H1 (cell line): ENCODE measurements at regions not wholly inside any gene's neighbourhood (a gene's known extent, or its start where the extent isn't known, plus 50 kb on each side); places are given as distances from the start of the nearest gene placed in this dataset.
A peak's percentile ranks its signal among the peaks of the same experiment; 100 is the strongest.

ENCODE experiments used
- CTCF ChIA-PET: fragments of 300-600 bp; sonication (Branson Sonifier 250); formaldehyde crosslinking; loops from one replicate; lab custom pipeline; 2021; ENCODE audit not compliant: partially characterized antibody; lab: Charles Lee
- POLR2A ChIA-PET: fragments of 300-600 bp; sonication (Branson Sonifier 250); formaldehyde crosslinking; loops from one replicate; lab custom pipeline; 2021; ENCODE audit warnings: inconsistent platforms; ENCODE audit not compliant: partially characterized antibody; lab: Charles Lee
- DNase-seq, 2 experiments: peaks; one replicate each; pipeline versions ENCODE4 v3.0.0 to v3.0.0-alpha.2; 2010 to 2022; ENCODE audit warnings: low spot score in 2 of 2, low read depth in 1 of 2, mixed read lengths in 1 of 2
- FAIRE-seq: peaks from 2 replicates; lab custom pipeline; 2011; peaks lifted over from hg19 to GRCh38; lab: Jason Lieb, UNC
- H2AFZ ChIP-seq: 2 replicates; pipeline ENCODE4 v1.8.1; 2012; ENCODE audit warnings: low read length, inconsistent platforms
- H2AK5ac ChIP-seq: 2 replicates; pipeline ENCODE4 v1.6.1; 2013; ENCODE audit warnings: low read depth, low read length
- H2BK120ac ChIP-seq: replicated peaks from 2 replicates; pipeline ENCODE3; 2013; ENCODE audit warnings: low read depth, low read length, inconsistent platforms
- H2BK12ac ChIP-seq: 2 replicates; pipeline ENCODE4 v1.6.1; 2013; ENCODE audit warnings: low read depth, low read length
- H2BK15ac ChIP-seq: 2 replicates; pipeline ENCODE4 v1.6.1; 2013; ENCODE audit warnings: low read length
- H2BK20ac ChIP-seq: 2 replicates; pipeline ENCODE4 v1.6.1; 2013; ENCODE audit warnings: low read length
- H2BK5ac ChIP-seq: 2 replicates; pipeline ENCODE4 v1.6.1; 2013; ENCODE audit warnings: low read depth, low read length
- H3K14ac ChIP-seq: 2 replicates; pipeline ENCODE4 v1.6.1; 2013; ENCODE audit warnings: inconsistent platforms; ENCODE audit not compliant: insufficient read length
- H3K18ac ChIP-seq: 2 replicates; pipeline ENCODE4 v1.6.1; 2013; ENCODE audit warnings: low read length; ENCODE audit errors: extremely low read depth
- H3K23ac ChIP-seq: 2 replicates; pipeline ENCODE4 v1.6.1; 2013; ENCODE audit warnings: inconsistent platforms; ENCODE audit not compliant: insufficient read length
- H3K23me2 ChIP-seq: 2 replicates; pipeline ENCODE4 v1.6.1; 2013; ENCODE audit warnings: low read depth, low read length
- H3K27ac ChIP-seq: 2 replicates; pipeline ENCODE4 v1.6.1; 2011; ENCODE audit warnings: low read depth, low read length, inconsistent platforms
- H3K27me3 ChIP-seq, 4 experiments: replicated peaks in 1 of 4; 1 replicate in 1 of 4; 2 replicates in 3 of 4; pipeline versions ENCODE4 v1.6.1 to v1.8.1; 2011 to 2013; ENCODE audit warnings: low read length in 3 of 4, mild to moderate bottlenecking in 3 of 4, inconsistent platforms in 2 of 4, mixed read lengths in 2 of 4, moderate library complexity in 1 of 4; ENCODE audit not compliant: control insufficient read depth in 3 of 4, insufficient read depth in 3 of 4; ENCODE audit errors: extremely low read depth in 1 of 4
- H3K36me3 ChIP-seq, 4 experiments: 2 replicates each; pipeline versions ENCODE4 v1.6.1 to v1.8.1; 2011 to 2013; ENCODE audit warnings: mild to moderate bottlenecking in 4 of 4, low read length in 3 of 4, moderate library complexity in 2 of 4, control low read depth in 1 of 4, inconsistent platforms in 1 of 4; ENCODE audit not compliant: insufficient read depth in 4 of 4, control insufficient read depth in 2 of 4
- H3K4ac ChIP-seq: replicated peaks from 2 replicates; pipeline ENCODE3; 2013; ENCODE audit warnings: low read length, low read depth, mixed read lengths, inconsistent platforms; ENCODE audit not compliant: insufficient read length
- H3K4me1 ChIP-seq, 4 experiments: replicated peaks in 1 of 4; 1 replicate in 1 of 4; 2 replicates in 3 of 4; pipeline versions ENCODE4 v1.6.1 to v1.8.1; 2011 to 2013; ENCODE audit warnings: low read length in 3 of 4, inconsistent platforms in 2 of 4, mixed read lengths in 1 of 4; ENCODE audit not compliant: insufficient read depth in 4 of 4, control insufficient read depth in 3 of 4
- H3K4me2 ChIP-seq, 2 experiments: 2 replicates each; pipeline versions ENCODE4 v1.6.1 to v1.8.1; 2011 to 2013; ENCODE audit warnings: low read depth in 2 of 2, low read length in 2 of 2, control low read depth in 1 of 2, inconsistent platforms in 1 of 2, mild to moderate bottlenecking in 1 of 2; ENCODE audit not compliant: insufficient read depth in 1 of 2
- H3K4me3 ChIP-seq, 4 experiments: fragments of 200-600, 300-600 bp in 1 of 4; sonication (generic), shearing (Covaris generic), sonication (Bioruptor Twin) in 1 of 4; 2 replicates each; pipeline versions ENCODE4 v1.5.1 to v1.8.1; 2011 to 2016; ENCODE audit warnings: low read length in 4 of 4, low read depth in 3 of 4, control low read depth in 2 of 4, inconsistent platforms in 2 of 4, mild to moderate bottlenecking in 2 of 4, mixed read lengths in 1 of 4, moderate library complexity in 1 of 4; ENCODE audit not compliant: insufficient read depth in 2 of 4; ENCODE audit errors: extremely low read depth in 1 of 4
- H3K56ac ChIP-seq: replicated peaks from 2 replicates; pipeline ENCODE3; 2013; ENCODE audit warnings: low read depth, mild to moderate bottlenecking, mixed read lengths, low read length, inconsistent platforms; ENCODE audit not compliant: insufficient read length
- H3K79me1 ChIP-seq: 2 replicates; pipeline ENCODE4 v1.6.1; 2013; ENCODE audit warnings: low read depth, low read length, control low read depth
- H3K79me2 ChIP-seq, 2 experiments: 2 replicates each; pipeline versions ENCODE4 v1.6.1 to v1.8.1; 2012 to 2013; ENCODE audit warnings: low read length in 2 of 2, mild to moderate bottlenecking in 2 of 2, inconsistent platforms in 1 of 2; ENCODE audit not compliant: insufficient read depth in 2 of 2, control insufficient read depth in 1 of 2
- H3K9ac ChIP-seq, 4 experiments: replicated peaks in 1 of 4; 1 replicate in 1 of 4; 2 replicates in 3 of 4; pipeline versions ENCODE4 v1.6.1 to v1.8.1; 2011 to 2013; ENCODE audit warnings: low read depth in 3 of 4, low read length in 3 of 4, control low read depth in 2 of 4, mild to moderate bottlenecking in 2 of 4, moderate library complexity in 2 of 4, inconsistent platforms in 1 of 4; ENCODE audit errors: extremely low read depth in 1 of 4
- H3K9me3 ChIP-seq, 2 experiments: 2 replicates each; pipeline versions ENCODE4 v1.6.1 to v1.8.1; 2012 to 2013; ENCODE audit warnings: mild to moderate bottlenecking in 2 of 2, moderate library complexity in 2 of 2, control low read depth in 1 of 2, inconsistent platforms in 1 of 2, low read depth in 1 of 2, low read length in 1 of 2, mixed read lengths in 1 of 2; ENCODE audit not compliant: insufficient read depth in 2 of 2
- H4K20me1 ChIP-seq, 2 experiments: replicated peaks in 1 of 2; 2 replicates each; pipeline versions ENCODE3 to v1.8.1; 2011 to 2013; ENCODE audit warnings: inconsistent platforms in 2 of 2, low read length in 2 of 2, mild to moderate bottlenecking in 1 of 2; ENCODE audit not compliant: insufficient read depth in 2 of 2, control insufficient read depth in 1 of 2
- H4K5ac ChIP-seq: 2 replicates; pipeline ENCODE4 v1.6.1; 2013; ENCODE audit warnings: low read length, low read depth, mixed read lengths, inconsistent platforms; ENCODE audit not compliant: insufficient read length
- H4K8ac ChIP-seq: 2 replicates; pipeline ENCODE4 v1.8.0; 2013; ENCODE audit warnings: mild to moderate bottlenecking, moderate library complexity, low read length, inconsistent platforms; ENCODE audit not compliant: insufficient read depth; ENCODE audit errors: extremely low read depth
- H4K91ac ChIP-seq: replicated peaks from 2 replicates; pipeline ENCODE3; 2013; ENCODE audit warnings: low read length, mixed read lengths, inconsistent platforms; ENCODE audit not compliant: insufficient read length
- EGR1 ChIP-seq: IDR thresholded peaks from 2 replicates; pipeline ENCODE4 v1.6.1; 2011; ENCODE audit warnings: low read depth, low read length, borderline replicate concordance
- GTF2F1 ChIP-seq: IDR thresholded peaks from 2 replicates; pipeline ENCODE4 v1.6.1; 2012; ENCODE audit warnings: low read depth, low read length, improper control_type of control experiment, borderline replicate concordance
- JUND ChIP-seq: IDR thresholded peaks from 2 replicates; pipeline ENCODE4 v1.6.1; 2011; ENCODE audit warnings: mild to moderate bottlenecking, improper control_type of control experiment, low read length
- KDM5A ChIP-seq: fragments of 200-600 bp; IDR thresholded peaks from 2 replicates; pipeline ENCODE4 v1.7.1; 2012; ENCODE audit warnings: mild to moderate bottlenecking, low read length, inconsistent platforms, mixed read lengths
- MAFK ChIP-seq: IDR thresholded peaks from 2 replicates; pipeline ENCODE4 v1.6.1; 2012; ENCODE audit warnings: low read depth, mild to moderate bottlenecking, improper control_type of control experiment, low read length
- PHF8 ChIP-seq: fragments of 200-600 bp; sonication (generic); conservative IDR thresholded peaks from 2 replicates; pipeline ENCODE4 v1.7.1; 2012; ENCODE audit warnings: low read depth, mild to moderate bottlenecking, inconsistent platforms, low read length, moderate library complexity
- RAD21 ChIP-seq, 2 experiments: IDR thresholded peaks in 1 of 2; conservative IDR thresholded peaks in 1 of 2; 2 replicates each; pipeline ENCODE4 v1.6.1; 2011; ENCODE audit warnings: low read depth in 2 of 2, low read length in 2 of 2, improper control_type of control experiment in 1 of 2, inconsistent platforms in 1 of 2, mild to moderate bottlenecking in 1 of 2, moderate library complexity in 1 of 2
- SIX5 ChIP-seq: IDR thresholded peaks from 2 replicates; pipeline ENCODE4 v1.6.1; 2011; ENCODE audit warnings: mild to moderate bottlenecking, low read depth, low read length
- TAF1 ChIP-seq: IDR thresholded peaks from 2 replicates; pipeline ENCODE4 v1.6.1; 2011; ENCODE audit warnings: mild to moderate bottlenecking, low read depth, low read length
- YY1 ChIP-seq: IDR thresholded peaks from 2 replicates; pipeline ENCODE4 v1.6.1; 2011; ENCODE audit warnings: low read depth, mild to moderate bottlenecking, low read length
- WGBS, 2 experiments: shearing (Covaris generic) in 1 of 2; methylation state at CpG; one replicate each; pipeline versions ENCODE4 v1.1.6 to v1.1.7; 2013 to 2015; ENCODE audit warnings: low lambda C conversion rate in 2 of 2, mixed read lengths in 2 of 2, inconsistent platforms in 1 of 2, low coverage in 1 of 2, missing lambda C conversion rate in 1 of 2; ENCODE audit not compliant: insufficient replicate concordance in 2 of 2, insufficient coverage in 1 of 2, insufficient read length in 1 of 2; ENCODE audit errors: extremely low coverage in 1 of 2, missing lambda C conversion rate in 1 of 2; 5-methylcytosine and 5-hydroxymethylcytosine counted together
- TF ChIP-seq, protein P1 (sequence below), 3 experiments: IDR thresholded peaks; 1 replicate in 2 of 3; 2 replicates in 1 of 3; pipeline versions ENCODE4 v1.5.1 to v1.6.1; 2011; ENCODE audit warnings: low read length in 3 of 3, mild to moderate bottlenecking in 3 of 3, inconsistent platforms in 2 of 3, low read depth in 1 of 3, moderate library complexity in 1 of 3; ENCODE audit not compliant: insufficient read depth in 1 of 3; ENCODE audit errors: control extremely low read depth in 1 of 3

DNA sequence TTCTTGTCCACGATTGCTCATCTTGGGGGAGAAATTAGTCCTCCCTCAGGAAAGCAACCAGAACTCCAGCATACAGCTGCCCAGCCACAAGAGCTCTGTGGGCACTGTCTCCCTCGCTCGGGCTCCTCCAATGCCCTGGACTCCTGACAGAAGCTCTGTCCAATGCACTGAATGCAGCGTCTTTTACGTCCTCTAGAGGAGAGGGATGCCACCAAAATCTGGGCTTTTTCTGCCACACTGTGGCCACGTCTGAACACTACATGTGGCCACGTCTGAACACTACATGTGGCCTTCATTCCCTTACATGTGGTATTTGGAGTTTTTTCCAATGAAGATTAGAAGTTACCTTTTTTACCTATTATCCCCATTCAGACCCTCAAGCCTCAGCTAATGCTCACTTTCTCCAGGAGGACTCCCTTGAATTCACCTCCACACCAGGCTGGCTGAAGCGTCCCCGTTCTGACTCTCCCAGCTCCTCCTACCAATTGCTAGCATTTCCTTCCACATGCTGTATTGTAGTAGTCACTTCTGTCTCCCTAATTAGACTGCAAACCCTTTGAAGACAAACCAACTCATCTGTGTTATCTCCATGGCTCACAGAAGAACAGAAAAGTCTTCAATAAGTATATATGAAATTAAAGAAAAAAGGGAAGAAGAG, 134.3 kb upstream of the PDE1C start:
- Histone ChIP-seq H3K4me2 (no peak overlapping the region), H3K56ac (no peak overlapping the region), H2AK5ac (no peak overlapping the region), H3K14ac (no peak overlapping the region), H3K79me2 (no peaks in the 10 kb centered on the region), H3K36me3 (no peaks in the 10 kb centered on the region), H2BK15ac (no peak overlapping the region), H3K27ac (no peak overlapping the region), H4K91ac (no peak overlapping the region), H3K79me1 (no peaks in the 10 kb centered on the region), H2AFZ (no peak overlapping the region), H3K9ac (no peak overlapping the region), H4K5ac (no peak overlapping the region), H3K4ac (no peak overlapping the region), H3K18ac (no peak overlapping the region), H3K23me2 (no peaks in the 10 kb centered on the region), H3K9me3 (no peaks in the 10 kb centered on the region), H4K8ac (no peak overlapping the region), H2BK120ac (no peak overlapping the region), H2BK5ac (no peak overlapping the region), H3K4me3 (no peak overlapping the region), H2BK20ac (no peak overlapping the region), H2BK12ac (no peak overlapping the region), H3K27me3 (no peaks in the 10 kb centered on the region; a peak in 1 of 7 replicates), H3K4me1 (no peaks in the 10 kb centered on the region), H4K20me1 (no peaks in the 10 kb centered on the region), H3K23ac (no peak overlapping the region)
- CTCF ChIA-PET, result interaction anchor here (0.6 to 11.1 kb wide), 47 partner anchors 9 to 1070 kb away, joined by 3 to 108 read pairs (median 4); no protein-coding TSS in a partner anchor
- DNase-seq, result peak; percentile 19 to 56
- FAIRE-seq, result peak; percentile 81
- WGBS, 2 experiments, result 53% methylated on average over 9 of the region's 9 CpGs; no CpG with 5 or more reads in 1 of the 2 experiments
- POLR2A ChIA-PET, result no interaction called here
- TF ChIP-seq MAFK (no peak), KDM5A (no peak), SIX5 (no peak), GTF2F1 (no peak), EGR1 (no peak), TAF1 (no peak), RAD21 (IDR thresholded peaks at IDR 0.05 in 1 of 2, conservative IDR thresholded peaks at IDR 0.05 in 1 of 2; ENCODE audit: low read depth in 2 of 2, low read length in 2 of 2) (peak; percentile 94 to 96), PHF8 (no peak), YY1 (peak; percentile 49; the same call in 1 of the 2 replicates), JUND (no peak)
- TF ChIP-seq, protein P1, sequence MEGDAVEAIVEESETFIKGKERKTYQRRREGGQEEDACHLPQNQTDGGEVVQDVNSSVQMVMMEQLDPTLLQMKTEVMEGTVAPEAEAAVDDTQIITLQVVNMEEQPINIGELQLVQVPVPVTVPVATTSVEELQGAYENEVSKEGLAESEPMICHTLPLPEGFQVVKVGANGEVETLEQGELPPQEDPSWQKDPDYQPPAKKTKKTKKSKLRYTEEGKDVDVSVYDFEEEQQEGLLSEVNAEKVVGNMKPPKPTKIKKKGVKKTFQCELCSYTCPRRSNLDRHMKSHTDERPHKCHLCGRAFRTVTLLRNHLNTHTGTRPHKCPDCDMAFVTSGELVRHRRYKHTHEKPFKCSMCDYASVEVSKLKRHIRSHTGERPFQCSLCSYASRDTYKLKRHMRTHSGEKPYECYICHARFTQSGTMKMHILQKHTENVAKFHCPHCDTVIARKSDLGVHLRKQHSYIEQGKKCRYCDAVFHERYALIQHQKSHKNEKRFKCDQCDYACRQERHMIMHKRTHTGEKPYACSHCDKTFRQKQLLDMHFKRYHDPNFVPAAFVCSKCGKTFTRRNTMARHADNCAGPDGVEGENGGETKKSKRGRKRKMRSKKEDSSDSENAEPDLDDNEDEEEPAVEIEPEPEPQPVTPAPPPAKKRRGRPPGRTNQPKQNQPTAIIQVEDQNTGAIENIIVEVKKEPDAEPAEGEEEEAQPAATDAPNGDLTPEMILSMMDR (IDR thresholded peaks at IDR 0.05; ENCODE audit: control extremely low read depth in 1 of 3, insufficient read depth in 1 of 3, low read depth in 1 of 3, low read length in 3 of 3), result peak; percentile 54 to 98 (median 85)
